ENCODE measurements at regions not wholly inside any gene's neighbourhood (a gene's known extent, or its start where the extent isn't known, plus 50 kb on each side); places are given as distances from the start of the nearest gene placed in this dataset.
"Not testable (repeated sequence)": the region's sequence is repeated elsewhere in the genome, so short reads cannot be mapped to it uniquely, and the experiment has no call there.

- H3K4me1 ChIP-seq = no peaks in the 10 kb centered on the region
- 3% methylated on average over 4 of the region's 6 CpGs for WGBS (ENCODE audit: missing lambda C conversion rate)
- H3K4me3 ChIP-seq = no peak overlapping the region
- ChIA-PET CTCF (no interaction called here), POLR2A (no interaction called here)
- TF ChIP-seq HDAC2 (IDR thresholded peaks at IDR 0.05) (no peak), FOSB (CRISPR knock-in tag; IDR thresholded peaks at IDR 0.05) (no peak), HOXB5 (CRISPR knock-in tag; IDR thresholded peaks at IDR 0.05) (no peak), JUN (IDR thresholded peaks at IDR 0.05) (no peak), HOXA7 (CRISPR knock-in tag; IDR thresholded peaks at IDR 0.05) (no peak), EP300 (IDR thresholded peaks at IDR 0.05) (no peak), E2F6 (IDR thresholded peaks at IDR 0.05; ENCODE audit: borderline replicate concordance, low read depth) (no peak)
- no peaks in the 10 kb centered on the region for H3K9me3 ChIP-seq
- DNase-seq (ENCODE audit: low read depth in 1 of 2, low spot score in 1 of 2) (no peak), ATAC-seq (no peak), FAIRE-seq (no peak)
- H3K27ac ChIP-seq = no peak overlapping the region
- no peak overlapping the region for H3K4me2 ChIP-seq
These were observed 532.1 kb upstream of the PITX2 start for GRCh38 chr4:111154934-111155333.

GRCh38 chr4:111164556-111164955 is 541.7 kb upstream of the PITX2 start:
- CTCF ChIA-PET; POLR2A ChIA-PET; H3K4me1 ChIP-seq; DNase-seq (ENCODE audit: low read depth in 1 of 2, low spot score in 1 of 2); ATAC-seq; H3K4me3 ChIP-seq; H3K27ac ChIP-seq; H3K9me3 ChIP-seq; H3K4me2 ChIP-seq; FAIRE-seq: not testable (repeated sequence)
- WGBS (ENCODE audit: missing lambda C conversion rate) = no CpG with 5 or more reads among the region's 4 CpGs

GRCh38 chr4:111174331-111174730 is 551.5 kb upstream of the PITX2 start:
- no peak overlapping the region for H3K4me2 ChIP-seq
- no peaks in the 10 kb centered on the region for H3K4me1 ChIP-seq
- ATAC-seq = no peak
- no peak overlapping the region for H3K4me3 ChIP-seq
- no peak for TF ChIP-seq NPAS2 (CRISPR knock-in tag; IDR thresholded peaks at IDR 0.05; ENCODE audit: borderline replicate concordance)
- TF ChIP-seq EP300 (IDR thresholded peaks at IDR 0.05) = no peak
- no peak for TF ChIP-seq MAX (IDR thresholded peaks at IDR 0.05)
- H3K9me3 ChIP-seq = no peaks in the 10 kb centered on the region
- ChIA-PET CTCF (no interaction called here), POLR2A (no interaction called here)
- H3K27ac ChIP-seq = no peak overlapping the region
- no peak for FAIRE-seq
- DNase-seq (ENCODE audit: low read depth in 1 of 2, low spot score in 1 of 2) = no peak

DNA sequence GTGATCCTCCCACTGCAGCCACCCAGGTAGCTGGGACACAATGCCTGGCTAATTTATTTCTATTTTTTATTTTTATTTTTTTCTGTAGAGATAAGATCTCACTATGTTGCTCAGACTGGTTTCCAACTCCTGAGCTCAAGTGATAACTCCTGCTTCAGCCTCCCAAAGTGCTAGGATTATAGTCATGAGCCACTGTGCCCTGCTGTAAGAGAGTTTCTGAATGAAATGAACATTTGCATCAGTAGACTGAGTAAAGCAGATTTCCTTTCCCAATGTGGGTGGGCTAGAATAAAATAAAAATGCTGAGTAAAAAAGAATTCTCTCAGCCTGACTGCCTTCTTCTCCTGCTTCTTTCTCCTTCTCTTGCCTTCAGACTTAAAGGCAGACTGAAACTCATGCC is 555.4 kb upstream of the PITX2 start:
- TF ChIP-seq HMGXB4 (CRISPR knock-in tag; IDR thresholded peaks at IDR 0.05; ENCODE audit: borderline replicate concordance) = no peak
- TF ChIP-seq RFX5 (IDR thresholded peaks at IDR 0.05) = no peak
- TF ChIP-seq, protein P1, sequence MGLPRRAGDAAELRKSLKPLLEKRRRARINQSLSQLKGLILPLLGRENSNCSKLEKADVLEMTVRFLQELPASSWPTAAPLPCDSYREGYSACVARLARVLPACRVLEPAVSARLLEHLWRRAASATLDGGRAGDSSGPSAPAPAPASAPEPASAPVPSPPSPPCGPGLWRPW (IDR thresholded peaks at IDR 0.05) = no peak
- TF ChIP-seq, protein P2, sequence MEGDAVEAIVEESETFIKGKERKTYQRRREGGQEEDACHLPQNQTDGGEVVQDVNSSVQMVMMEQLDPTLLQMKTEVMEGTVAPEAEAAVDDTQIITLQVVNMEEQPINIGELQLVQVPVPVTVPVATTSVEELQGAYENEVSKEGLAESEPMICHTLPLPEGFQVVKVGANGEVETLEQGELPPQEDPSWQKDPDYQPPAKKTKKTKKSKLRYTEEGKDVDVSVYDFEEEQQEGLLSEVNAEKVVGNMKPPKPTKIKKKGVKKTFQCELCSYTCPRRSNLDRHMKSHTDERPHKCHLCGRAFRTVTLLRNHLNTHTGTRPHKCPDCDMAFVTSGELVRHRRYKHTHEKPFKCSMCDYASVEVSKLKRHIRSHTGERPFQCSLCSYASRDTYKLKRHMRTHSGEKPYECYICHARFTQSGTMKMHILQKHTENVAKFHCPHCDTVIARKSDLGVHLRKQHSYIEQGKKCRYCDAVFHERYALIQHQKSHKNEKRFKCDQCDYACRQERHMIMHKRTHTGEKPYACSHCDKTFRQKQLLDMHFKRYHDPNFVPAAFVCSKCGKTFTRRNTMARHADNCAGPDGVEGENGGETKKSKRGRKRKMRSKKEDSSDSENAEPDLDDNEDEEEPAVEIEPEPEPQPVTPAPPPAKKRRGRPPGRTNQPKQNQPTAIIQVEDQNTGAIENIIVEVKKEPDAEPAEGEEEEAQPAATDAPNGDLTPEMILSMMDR (IDR thresholded peaks at IDR 0.05) = no peak
- no peak for TF ChIP-seq REST (IDR thresholded peaks at IDR 0.05)
- no peak for TF ChIP-seq KDM1A (IDR thresholded peaks at IDR 0.05; ENCODE audit: low read depth)
- TF ChIP-seq EHF (CRISPR knock-in tag; IDR thresholded peaks at IDR 0.05) = no peak
- TF ChIP-seq BCL3 (IDR thresholded peaks at IDR 0.05) = no peak
- ChIA-PET POLR2A (no interaction called here), CTCF (no interaction called here)
- no peak overlapping the region for H3K27ac ChIP-seq
- no peak for FAIRE-seq
- no peak for ATAC-seq
- H3K4me3 ChIP-seq = no peak overlapping the region
- H3K4me2 ChIP-seq = no peak overlapping the region
- H3K9me3 ChIP-seq = no peaks in the 10 kb centered on the region
- no peaks in the 10 kb centered on the region for H3K4me1 ChIP-seq
- no peak for DNase-seq (ENCODE audit: low read depth in 1 of 2, low spot score in 1 of 2)
